RWPE2 (cell line): ENCODE measurements at regions not wholly inside any gene's neighbourhood (a gene's known extent, or its start where the extent isn't known, plus 50 kb on each side); places are given as distances from the start of the nearest gene placed in this dataset.

Experiments used
- ATAC-seq: fragments of 200-7000 bp; cut with Tn5 transposase; 3 replicates; pipeline ENCODE4 v1.9.1; 2021; ENCODE audit warnings: low read depth
- DNase-seq: peaks from one replicate; pipeline ENCODE4 v3.0.0-alpha.2; 2020; ENCODE audit warnings: low spot score
- H3K27ac ChIP-seq: fragments of 450-650 bp; 2 replicates; pipeline ENCODE4 v1.5.1; 2017; ENCODE audit warnings: mild to moderate bottlenecking; ENCODE audit not compliant: poor library complexity, severe bottlenecking
- H3K27me3 ChIP-seq: fragments of 250-450 bp; sonication (Bioruptor Pico); 2 replicates; pipeline ENCODE4 v1.5.1; 2021; ENCODE audit warnings: mild to moderate bottlenecking, moderate library complexity; ENCODE audit not compliant: insufficient read depth, poor library complexity, severe bottlenecking
- H3K36me3 ChIP-seq: fragments of 250-450 bp; sonication (Bioruptor Pico); 2 replicates; pipeline ENCODE4 v1.5.1; 2020; ENCODE audit warnings: low read depth, mild to moderate bottlenecking, moderate library complexity
- H3K4me1 ChIP-seq: fragments of 250-450 bp; sonication (Bioruptor Pico); 2 replicates; pipeline ENCODE4 v1.5.1; 2021; ENCODE audit warnings: mild to moderate bottlenecking, moderate library complexity; ENCODE audit not compliant: insufficient read depth, poor library complexity, severe bottlenecking
- H3K4me3 ChIP-seq: fragments of 250-450 bp; sonication (Bioruptor Pico); 2 replicates; pipeline ENCODE4 v1.5.1; 2021; ENCODE audit warnings: mild to moderate bottlenecking, moderate library complexity; ENCODE audit not compliant: severe bottlenecking
- H3K9me3 ChIP-seq: fragments of 250-450 bp; sonication (Bioruptor Pico); 2 replicates; pipeline ENCODE4 v1.5.1; 2021; ENCODE audit warnings: mild to moderate bottlenecking, moderate library complexity; ENCODE audit not compliant: severe bottlenecking
- CTCF ChIP-seq: fragments of 450-650 bp; IDR thresholded peaks from one replicate; pipeline ENCODE4 v1.5.1; 2017; ENCODE audit warnings: mild to moderate bottlenecking, moderate library complexity; ENCODE audit not compliant: poor library complexity, severe bottlenecking

- no peak for ATAC-seq
- Histone ChIP-seq H3K4me3 (no peak overlapping the region), H3K4me1 (no peaks in the 10 kb centered on the region), H3K9me3 (no peaks in the 10 kb centered on the region), H3K27ac (no peak overlapping the region), H3K27me3 (no peaks in the 10 kb centered on the region), H3K36me3 (no peaks in the 10 kb centered on the region)
- no peak for DNase-seq
- TF ChIP-seq CTCF, result no peak
Measured at GRCh38 chr14:87155856-87156488, 837.0 kb downstream of the GALC start.

DNA sequence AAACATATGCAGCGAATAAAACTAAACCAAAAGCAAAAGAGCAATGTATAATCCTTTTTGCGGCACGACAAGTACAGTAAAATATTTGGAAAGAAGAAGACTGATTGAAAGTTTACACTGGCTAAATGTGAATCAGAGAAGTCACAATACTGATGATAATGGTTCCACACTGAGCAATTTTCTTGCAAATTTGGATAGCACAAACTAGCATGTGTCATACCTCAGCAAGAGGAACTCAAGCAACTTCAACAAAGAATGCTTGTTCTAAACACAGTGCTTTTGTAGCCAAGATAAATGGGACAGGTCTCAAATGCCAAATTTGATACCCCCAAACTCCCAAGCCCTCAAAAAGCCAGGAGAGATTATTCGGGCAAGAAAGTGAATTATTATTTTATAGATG lies 839.1 kb downstream of the GALC start:
- H3K36me3 ChIP-seq, result no peaks in the 10 kb centered on the region
- DNase-seq (no peak), ATAC-seq (no peak)
- no peak overlapping the region for H3K27ac ChIP-seq
- H3K27me3 ChIP-seq, result no peaks in the 10 kb centered on the region
- no peaks in the 10 kb centered on the region for H3K4me1 ChIP-seq
- H3K9me3 ChIP-seq, result no peaks in the 10 kb centered on the region
- TF ChIP-seq CTCF, result no peak
- H3K4me3 ChIP-seq, result no peak overlapping the region

GRCh38 chr14:87153391-87153790 lies 839.6 kb downstream of the GALC start:
- DNase-seq (no peak), ATAC-seq (no peak)
- TF ChIP-seq CTCF, result no peak
- H3K9me3 ChIP-seq, result no peaks in the 10 kb centered on the region
- no peaks in the 10 kb centered on the region for H3K36me3 ChIP-seq
- no peaks in the 10 kb centered on the region for H3K27me3 ChIP-seq
- H3K27ac ChIP-seq, result no peak overlapping the region
- no peaks in the 10 kb centered on the region for H3K4me1 ChIP-seq
- no peak overlapping the region for H3K4me3 ChIP-seq

GRCh38 chr14:87152693-87153092 lies 840.3 kb downstream of the GALC start:
- TF ChIP-seq CTCF, result no peak
- H3K4me1 ChIP-seq, result no peaks in the 10 kb centered on the region
- no peaks in the 10 kb centered on the region for H3K9me3 ChIP-seq
- DNase-seq, result no peak
- H3K4me3 ChIP-seq, result no peak overlapping the region
- no peaks in the 10 kb centered on the region for H3K27me3 ChIP-seq
- no peak overlapping the region for H3K27ac ChIP-seq
- H3K36me3 ChIP-seq, result no peaks in the 10 kb centered on the region
- no peak for ATAC-seq

GRCh38 chr14:87149583-87150354 lies 843.2 kb downstream of the GALC start:
- DNase-seq (no peak), ATAC-seq (peak; percentile 67)
- Histone ChIP-seq H3K4me3 (no peak overlapping the region), H3K27me3 (no peaks in the 10 kb centered on the region), H3K36me3 (no peaks in the 10 kb centered on the region), H3K4me1 (no peaks in the 10 kb centered on the region), H3K9me3 (no peaks in the 10 kb centered on the region), H3K27ac (no peak overlapping the region)
- no peak for TF ChIP-seq CTCF
